Esophagus muscularis mucosa (tissue), 4 donors: ENCODE measurements at regions not wholly inside any gene's neighbourhood (a gene's known extent, or its start where the extent isn't known, plus 50 kb on each side); places are given as distances from the start of the nearest gene placed in this dataset.

Source experiments
- DNase-seq: peaks from one replicate; pipeline ENCODE4 v3.0.0-alpha.2; 2017; ENCODE audit errors: extremely low spot score
- H3K27ac ChIP-seq, 4 donors: fragments of 200-600 bp; sonication (generic); replicated peaks in 1 of 4; 1 replicate in 3 of 4; 2 replicates in 1 of 4; pipeline ENCODE4 v1.5.1; 2016 to 2019; ENCODE audit warnings: mild to moderate bottlenecking in 1 of 4
- H3K27me3 ChIP-seq, 4 donors: fragments of 200-600 bp; sonication (generic); one replicate each; pipeline versions ENCODE4 v1.5.1 to v1.6.0; 2016 to 2019
- H3K36me3 ChIP-seq, 4 donors: fragments of 200-600 bp; sonication (generic); one replicate each; pipeline ENCODE4 v1.5.1; 2016 to 2019
- H3K4me1 ChIP-seq, 4 donors: fragments of 200-600 bp; sonication (generic); one replicate each; pipeline ENCODE4 v1.5.1; 2016 to 2019
- H3K4me3 ChIP-seq, 4 donors: fragments of 200-600 bp; sonication (generic); 1 replicate in 2 of 4; 2 replicates in 2 of 4; pipeline ENCODE4 v1.5.1; 2016 to 2019; ENCODE audit warnings: mild to moderate bottlenecking in 4 of 4, moderate library complexity in 1 of 4
- H3K9me3 ChIP-seq, 4 donors: fragments of 200-600 bp; sonication (generic); 1 replicate in 3 of 4; 2 replicates in 1 of 4; pipeline ENCODE4 v1.5.1; 2016 to 2019
- EP300 ChIP-seq: sonication (generic); formaldehyde crosslinking; IDR thresholded peaks from one replicate; pipeline ENCODE4 v1.6.1; 2017; ENCODE audit warnings: antibody characterized with exemption
- POLR2A ChIP-seq: fragments of 450-650 bp; IDR thresholded peaks from one replicate; pipeline ENCODE4 v1.6.1; 2017; ENCODE audit warnings: antibody characterized with exemption, moderate library complexity, mild to moderate bottlenecking, low read depth
- POLR2AphosphoS5 ChIP-seq, 2 donors: sonication (generic); formaldehyde crosslinking; IDR thresholded peaks; one replicate each; pipeline ENCODE4 v1.6.1; 2017; ENCODE audit warnings: antibody characterized with exemption in 2 of 2
- WGBS: methylation state at CpG from one replicate; pipeline ENCODE4 v1.1.5; 2018; 5-methylcytosine and 5-hydroxymethylcytosine counted together
- intact Hi-C: fragments of 100-400 bp; cut with DNase I; formaldehyde crosslinking; loops from one replicate; pipeline ENCODE4 v1.15.1; 2023
- TF ChIP-seq, protein P1 (sequence below), 3 experiments: fragments of 200-600 bp in 2 of 3; fragments of 450-650 bp in 1 of 3; sonication (generic) in 2 of 3; IDR thresholded peaks; one replicate each; pipeline ENCODE4 v1.5.1; 2017 to 2019; ENCODE audit warnings: antibody characterized with exemption in 3 of 3, mild to moderate bottlenecking in 2 of 3, moderate library complexity in 1 of 3

DNA sequence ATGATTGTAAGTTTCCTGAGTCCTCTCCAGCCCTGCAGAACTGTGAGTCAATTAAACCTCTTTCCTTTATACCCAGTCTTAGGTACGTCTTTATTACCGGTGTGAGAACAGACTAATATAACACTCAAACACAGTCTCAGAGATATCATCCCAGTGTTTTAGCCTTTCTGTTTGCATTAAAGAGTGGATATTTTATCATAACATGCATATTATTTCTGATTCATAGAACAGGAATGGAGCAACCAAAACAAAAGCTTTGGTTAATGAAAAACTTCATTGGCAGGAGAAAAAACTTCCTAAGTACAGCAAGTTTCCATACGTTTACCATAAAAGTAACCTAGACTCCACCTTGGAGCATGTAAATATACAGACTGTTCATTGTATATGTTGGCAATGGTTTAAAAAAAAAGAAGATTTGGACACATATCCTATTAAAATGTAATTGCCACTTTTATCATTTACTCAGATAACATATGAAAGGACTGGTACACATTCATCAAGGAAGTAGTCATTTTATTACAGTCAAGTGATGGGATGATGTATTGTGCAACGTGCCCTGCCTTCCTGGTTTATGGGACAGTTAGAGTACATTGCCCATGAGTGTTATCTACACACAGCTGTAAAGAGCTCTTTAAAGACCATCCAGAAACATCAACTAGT is 144.8 kb downstream of the ETS2 start:
- no peaks in the 10 kb centered on the region for H3K9me3 ChIP-seq
- no peak for DNase-seq
- intact Hi-C loops = no loop called here
- H3K27me3 ChIP-seq = no peaks in the 10 kb centered on the region
- 64% methylated on average over 4 of the region's 4 CpGs for WGBS
- H3K27ac ChIP-seq = no peak overlapping the region
- peaks cover 0 to 2% (median 0%) of the 10 kb centered on the region in 4 donors for H3K4me1 ChIP-seq
- TF ChIP-seq, protein P1, sequence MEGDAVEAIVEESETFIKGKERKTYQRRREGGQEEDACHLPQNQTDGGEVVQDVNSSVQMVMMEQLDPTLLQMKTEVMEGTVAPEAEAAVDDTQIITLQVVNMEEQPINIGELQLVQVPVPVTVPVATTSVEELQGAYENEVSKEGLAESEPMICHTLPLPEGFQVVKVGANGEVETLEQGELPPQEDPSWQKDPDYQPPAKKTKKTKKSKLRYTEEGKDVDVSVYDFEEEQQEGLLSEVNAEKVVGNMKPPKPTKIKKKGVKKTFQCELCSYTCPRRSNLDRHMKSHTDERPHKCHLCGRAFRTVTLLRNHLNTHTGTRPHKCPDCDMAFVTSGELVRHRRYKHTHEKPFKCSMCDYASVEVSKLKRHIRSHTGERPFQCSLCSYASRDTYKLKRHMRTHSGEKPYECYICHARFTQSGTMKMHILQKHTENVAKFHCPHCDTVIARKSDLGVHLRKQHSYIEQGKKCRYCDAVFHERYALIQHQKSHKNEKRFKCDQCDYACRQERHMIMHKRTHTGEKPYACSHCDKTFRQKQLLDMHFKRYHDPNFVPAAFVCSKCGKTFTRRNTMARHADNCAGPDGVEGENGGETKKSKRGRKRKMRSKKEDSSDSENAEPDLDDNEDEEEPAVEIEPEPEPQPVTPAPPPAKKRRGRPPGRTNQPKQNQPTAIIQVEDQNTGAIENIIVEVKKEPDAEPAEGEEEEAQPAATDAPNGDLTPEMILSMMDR (IDR thresholded peaks at IDR 0.05) = no peak
- TF ChIP-seq POLR2AphosphoS5 (IDR thresholded peaks at IDR 0.05) (no peak), POLR2A (no peak), EP300 (no peak)
- no peak overlapping the region for H3K4me3 ChIP-seq
- no peaks in the 10 kb centered on the region for H3K36me3 ChIP-seq

DNA sequence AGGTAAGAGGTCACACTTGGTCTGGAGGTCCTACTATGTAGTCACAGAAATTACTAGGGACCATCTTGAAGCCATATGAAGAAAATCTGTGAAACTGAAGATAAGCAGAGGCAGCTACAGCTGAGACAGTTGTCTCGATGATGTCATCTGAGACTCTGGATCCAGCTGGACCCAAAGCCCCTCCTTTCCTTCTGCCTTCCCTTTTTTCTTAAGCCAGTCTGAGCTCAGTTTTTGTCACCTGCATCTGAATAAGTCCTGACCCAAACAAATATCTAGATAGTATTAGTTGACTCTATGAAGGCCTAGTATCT is 143.3 kb downstream of the ETS2 start:
- H3K9me3 ChIP-seq = no peaks in the 10 kb centered on the region
- H3K27ac ChIP-seq = no peak overlapping the region
- WGBS = 100% methylated on average over 1 of the region's 1 CpG
- no peaks in the 10 kb centered on the region for H3K4me1 ChIP-seq
- H3K36me3 ChIP-seq = no peaks in the 10 kb centered on the region
- no peak overlapping the region for H3K4me3 ChIP-seq
- intact Hi-C loops = no loop called here
- H3K27me3 ChIP-seq = no peaks in the 10 kb centered on the region
- TF ChIP-seq, protein P1 (IDR thresholded peaks at IDR 0.05) = no peak
- TF ChIP-seq EP300 = no peak
- TF ChIP-seq POLR2AphosphoS5 (IDR thresholded peaks at IDR 0.05) = no peak
- no peak for TF ChIP-seq POLR2A
- DNase-seq = no peak

- DNase-seq = no peak
- Histone ChIP-seq H3K27ac (no peak overlapping the region), H3K4me3 (no peak overlapping the region), H3K27me3 (no peaks in the 10 kb centered on the region), H3K9me3 (no peaks in the 10 kb centered on the region), H3K4me1 (no peaks in the 10 kb centered on the region), H3K36me3 (no peaks in the 10 kb centered on the region)
- intact Hi-C loops = no loop called here
- 75% methylated on average over 4 of the region's 4 CpGs for WGBS
- no peak for TF ChIP-seq POLR2AphosphoS5 (IDR thresholded peaks at IDR 0.05)
- no peak for TF ChIP-seq POLR2A
- no peak for TF ChIP-seq EP300
Observed at GRCh38 chr21:38948377-38949069, 142.8 kb downstream of the ETS2 start.

DNA sequence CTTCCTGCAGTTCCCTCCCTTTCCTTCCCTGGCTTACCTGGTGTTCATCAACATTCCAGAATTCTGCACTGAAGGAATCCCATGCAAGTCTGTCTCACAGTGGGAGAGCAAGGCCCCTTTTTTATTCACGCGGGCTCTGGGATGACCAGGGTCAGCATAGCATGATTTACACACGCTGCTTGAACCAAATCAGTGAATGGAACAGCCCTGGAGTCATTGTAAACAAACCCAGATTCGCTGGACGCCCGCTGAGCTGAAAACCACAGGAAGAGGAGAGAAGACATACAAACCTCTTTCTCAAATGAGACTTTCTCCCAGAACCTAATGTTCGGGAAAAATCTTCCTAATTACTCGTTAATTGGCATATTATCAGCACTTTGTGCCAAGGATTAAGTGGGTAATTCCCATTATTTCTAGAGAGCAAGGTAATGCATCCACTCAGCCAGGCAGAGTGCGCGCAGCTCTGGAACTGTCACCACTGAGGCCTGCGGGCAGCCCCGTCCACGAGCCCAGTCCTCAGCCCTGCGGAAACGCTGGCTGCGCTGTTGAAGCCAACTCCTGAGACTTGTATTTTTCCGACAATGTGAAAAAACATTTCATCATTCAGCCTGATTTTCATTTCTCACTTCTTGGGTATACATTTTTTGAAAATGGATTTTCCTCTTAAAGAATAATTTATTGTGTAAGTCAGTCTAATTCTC is 140.0 kb downstream of the ETS2 start:
- Histone ChIP-seq H3K9me3 (no peaks in the 10 kb centered on the region), H3K36me3 (no peaks in the 10 kb centered on the region), H3K4me3 (no peak overlapping the region), H3K27ac (no peak overlapping the region), H3K27me3 (no peaks in the 10 kb centered on the region), H3K4me1 (no peaks in the 10 kb centered on the region)
- DNase-seq = no peak
- TF ChIP-seq POLR2AphosphoS5 (IDR thresholded peaks at IDR 0.05) (no peak), POLR2A (no peak), EP300 (no peak)
- TF ChIP-seq, protein P1 (IDR thresholded peaks at IDR 0.05) = no peak
- WGBS = 91% methylated on average over 17 of the region's 17 CpGs
- intact Hi-C loops = no loop called here

DNA sequence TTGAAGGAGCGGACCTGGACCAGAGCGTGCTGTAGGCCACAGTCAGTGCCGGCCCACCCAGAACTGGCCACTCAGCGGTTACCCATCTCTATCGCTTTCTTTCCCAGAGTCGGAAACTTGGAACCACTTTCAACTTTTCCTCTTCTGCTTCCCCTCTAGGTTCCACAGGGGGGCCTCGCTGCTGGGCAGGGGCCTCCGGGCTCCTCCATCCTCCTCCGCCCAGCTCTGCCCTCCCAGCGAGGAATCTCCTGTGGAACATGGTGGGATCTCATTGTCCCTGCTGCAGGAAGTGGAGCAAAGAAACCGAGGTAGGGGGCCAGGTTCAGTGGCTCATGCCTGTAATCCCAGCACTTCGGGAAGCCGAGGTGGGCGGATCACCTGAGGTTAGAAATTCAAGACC is 139.2 kb downstream of the ETS2 start:
- WGBS = 83% methylated on average over 9 of the region's 14 CpGs
- H3K4me1 ChIP-seq = no peaks in the 10 kb centered on the region
- no peak for TF ChIP-seq POLR2AphosphoS5 (IDR thresholded peaks at IDR 0.05)
- no peak overlapping the region for H3K27ac ChIP-seq
- intact Hi-C loops = no loop called here
- no peak overlapping the region for H3K4me3 ChIP-seq
- H3K36me3 ChIP-seq = no peaks in the 10 kb centered on the region
- no peaks in the 10 kb centered on the region for H3K27me3 ChIP-seq
- no peak for DNase-seq
- no peaks in the 10 kb centered on the region for H3K9me3 ChIP-seq
